GM23248 (cell line): ENCODE measurements at regions not wholly inside any gene's neighbourhood (a gene's known extent, or its start where the extent isn't known, plus 50 kb on each side); places are given as distances from the start of the nearest gene placed in this dataset.

Source experiments
- DNase-seq: peaks from one replicate; pipeline ENCODE4 v3.0.0-alpha.2; 2015
- H2AFZ ChIP-seq: fragments of 200-600 bp; sonication (generic); 2 replicates; pipeline ENCODE4 v1.6.1; 2016; ENCODE audit warnings: antibody characterized with exemption
- H3F3A ChIP-seq: fragments of 200-600 bp; sonication (generic); 2 replicates; pipeline ENCODE4 v1.6.1; 2016; ENCODE audit warnings: mild to moderate bottlenecking, antibody characterized with exemption, mixed run types; ENCODE audit not compliant: insufficient read depth
- H3K27ac ChIP-seq: fragments of 200-600 bp; sonication (generic); 2 replicates; pipeline ENCODE4 v1.5.1; 2016; ENCODE audit warnings: mild to moderate bottlenecking
- H3K27me3 ChIP-seq: fragments of 200-600 bp; sonication (generic); replicated peaks from 2 replicates; pipeline ENCODE4 v1.6.1; 2016; ENCODE audit warnings: mild to moderate bottlenecking; ENCODE audit not compliant: insufficient read depth
- H3K36me3 ChIP-seq: fragments of 200-600 bp; sonication (generic); 2 replicates; pipeline ENCODE4 v1.6.1; 2016; ENCODE audit warnings: low read depth, mild to moderate bottlenecking
- H3K4me1 ChIP-seq: fragments of 200-600 bp; sonication (generic); 2 replicates; pipeline ENCODE4 v1.6.1; 2016; ENCODE audit warnings: mild to moderate bottlenecking; ENCODE audit not compliant: insufficient read depth
- H3K4me2 ChIP-seq: fragments of 200-600 bp; sonication (generic); one replicate; pipeline ENCODE4 v1.6.1; 2016; ENCODE audit warnings: mild to moderate bottlenecking; ENCODE audit not compliant: unreplicated experiment
- H3K4me3 ChIP-seq: fragments of 200-600 bp; sonication (generic); 2 replicates; pipeline ENCODE4 v1.5.1; 2016; ENCODE audit warnings: mild to moderate bottlenecking
- H3K79me2 ChIP-seq: fragments of 200-600 bp; sonication (generic); 2 replicates; pipeline ENCODE4 v1.6.1; 2016; ENCODE audit warnings: mild to moderate bottlenecking; ENCODE audit not compliant: insufficient read depth
- H3K9ac ChIP-seq: fragments of 200-600 bp; sonication (generic); 2 replicates; pipeline ENCODE4 v1.6.1; 2016; ENCODE audit warnings: mild to moderate bottlenecking
- H3K9me2 ChIP-seq: fragments of 200-600 bp; sonication (generic); 2 replicates; pipeline ENCODE4 v1.6.1; 2016; ENCODE audit warnings: mixed run types, mild to moderate bottlenecking, moderate library complexity; ENCODE audit not compliant: insufficient read depth
- H3K9me3 ChIP-seq: fragments of 200-600 bp; sonication (generic); one replicate; pipeline ENCODE4 v1.6.1; 2017; ENCODE audit warnings: low read depth
- H4K20me1 ChIP-seq: fragments of 200-600 bp; sonication (generic); 2 replicates; pipeline ENCODE4 v1.6.0; 2016; ENCODE audit not compliant: insufficient read depth
- EZH2 ChIP-seq: fragments of 200-600 bp; sonication (generic); IDR thresholded peaks from 2 replicates; pipeline ENCODE4 v1.6.1; 2018; ENCODE audit warnings: antibody characterized with exemption, mild to moderate bottlenecking; ENCODE audit not compliant: insufficient read depth, poor library complexity, severe bottlenecking
- EZH2phosphoT487 ChIP-seq: fragments of 200-600 bp; sonication (generic); IDR thresholded peaks from 2 replicates; pipeline ENCODE4 v1.6.1; 2018; ENCODE audit warnings: antibody characterized with exemption, moderate library complexity, mild to moderate bottlenecking, low read depth; ENCODE audit not compliant: insufficient read depth
- WGBS, 2 experiments: methylation state at CpG; one replicate each; pipeline ENCODE4 v1.1.6; 2015 to 2017; ENCODE audit warnings: low lambda C conversion rate in 2 of 2, low coverage in 1 of 2; ENCODE audit errors: missing lambda C conversion rate in 2 of 2; 5-methylcytosine and 5-hydroxymethylcytosine counted together
- in situ Hi-C: fragments of 300-500 bp; cut with MboI; formaldehyde crosslinking; loops from 2 replicates; pipeline ENCODE4 v1.15.0; 2020

- DNase-seq = no peak
- Histone ChIP-seq H3K36me3 (no peaks in the 10 kb centered on the region), H4K20me1 (no peaks in the 10 kb centered on the region), H3F3A (0 out of 2 replicates have a peak, but pooled peaks cover 4% of the 10 kb centered on the region), H3K79me2 (no peaks in the 10 kb centered on the region), H3K9ac (no peak overlapping the region), H3K4me3 (no peak overlapping the region), H2AFZ (no peak overlapping the region), H3K27ac (no peak overlapping the region), H3K9me2 (no peaks in the 10 kb centered on the region; the same call in 1 of the 2 replicates), H3K9me3 (no peaks in the 10 kb centered on the region), H3K27me3 (no peaks in the 10 kb centered on the region), H3K4me1 (no peaks in the 10 kb centered on the region), H3K4me2 (no peak overlapping the region)
- TF ChIP-seq EZH2phosphoT487 = no peak
- no peak for TF ChIP-seq EZH2
- WGBS, 2 experiments = 55 to 60% methylated on average over 3 of the region's 3 CpGs
- in situ Hi-C loops = no loop called here
Observed at GRCh38 chr2:62565309-62565908, 59.4 kb upstream of the TMEM17 start.

GRCh38 chr2:62564380-62565137, 58.6 kb upstream of the TMEM17 start:
- DNase-seq = no peak
- no peak overlapping the region for H3K27ac ChIP-seq
- H3K27me3 ChIP-seq = no peaks in the 10 kb centered on the region
- no peaks in the 10 kb centered on the region for H4K20me1 ChIP-seq
- H3K4me2 ChIP-seq = no peak overlapping the region
- no peaks in the 10 kb centered on the region for H3K79me2 ChIP-seq
- no peak overlapping the region for H3K4me3 ChIP-seq
- H3K9ac ChIP-seq = no peak overlapping the region
- H3K36me3 ChIP-seq = no peaks in the 10 kb centered on the region
- no peak overlapping the region for H2AFZ ChIP-seq
- no peaks in the 10 kb centered on the region for H3K4me1 ChIP-seq
- no peak for TF ChIP-seq EZH2
- no peak for TF ChIP-seq EZH2phosphoT487
- WGBS, 2 experiments = 94 to 97% methylated on average over 4 of the region's 4 CpGs
- H3K9me3 ChIP-seq = no peaks in the 10 kb centered on the region
- no peaks in the 10 kb centered on the region; the same call in 1 of the 2 replicates for H3K9me2 ChIP-seq
- H3F3A ChIP-seq = 0 out of 2 replicates have a peak, but pooled peaks cover 3% of the 10 kb centered on the region
- in situ Hi-C loops = no loop called here

- Histone ChIP-seq H3K4me3 (no peak overlapping the region), H3K4me1 (no peaks in the 10 kb centered on the region), H3F3A (no peaks in the 10 kb centered on the region), H3K27ac (no peak overlapping the region), H3K27me3 (no peaks in the 10 kb centered on the region), H3K4me2 (no peak overlapping the region), H3K79me2 (no peaks in the 10 kb centered on the region), H4K20me1 (no peaks in the 10 kb centered on the region), H3K9me3 (no peaks in the 10 kb centered on the region), H3K9ac (no peak overlapping the region), H3K36me3 (no peaks in the 10 kb centered on the region), H2AFZ (no peak overlapping the region), H3K9me2 (no peaks in the 10 kb centered on the region; the same call in 1 of the 2 replicates)
- in situ Hi-C loops = no loop called here
- 96% methylated on average over 4 of the region's 4 CpGs for WGBS, 2 experiments
- DNase-seq = no peak
- no peak for TF ChIP-seq EZH2phosphoT487
- TF ChIP-seq EZH2 = no peak
Observed at GRCh38 chr2:62561586-62561985, 55.6 kb upstream of the TMEM17 start.

GRCh38 chr2:62559582-62559981, 53.6 kb upstream of the TMEM17 start:
- no peak for DNase-seq
- TF ChIP-seq EZH2phosphoT487 = no peak
- no peak for TF ChIP-seq EZH2
- no peaks in the 10 kb centered on the region for H3K9me3 ChIP-seq
- no peaks in the 10 kb centered on the region for H4K20me1 ChIP-seq
- H3K4me1 ChIP-seq = no peaks in the 10 kb centered on the region
- no peaks in the 10 kb centered on the region for H3F3A ChIP-seq
- no peaks in the 10 kb centered on the region; the same call in 1 of the 2 replicates for H3K9me2 ChIP-seq
- no peak overlapping the region for H3K4me3 ChIP-seq
- no peak overlapping the region for H2AFZ ChIP-seq
- no peaks in the 10 kb centered on the region for H3K27me3 ChIP-seq
- in situ Hi-C loops = no loop called here
- WGBS, 2 experiments = 60 to 66% methylated on average over 2 of the region's 2 CpGs
- H3K9ac ChIP-seq = no peak overlapping the region
- no peak overlapping the region for H3K27ac ChIP-seq
- H3K79me2 ChIP-seq = no peaks in the 10 kb centered on the region
- no peak overlapping the region for H3K4me2 ChIP-seq
- H3K36me3 ChIP-seq = no peaks in the 10 kb centered on the region
